HepG2 (cell line): ENCODE measurements at regions not wholly inside any gene's neighbourhood (a gene's known extent, or its start where the extent isn't known, plus 50 kb on each side); places are given as distances from the start of the nearest gene placed in this dataset.

Source experiments
- ATAC-seq: fragments of 200-7000 bp; cut with Tn5 transposase; 3 replicates; pipeline ENCODE4 v1.9.1; 2020; ENCODE audit warnings: mild to moderate bottlenecking, moderate library complexity
- BruUV-seq: library from RNA; stranded (reverse); fragments of 400-500 nt; replicated peaks from 2 replicates; lab custom pipeline; 2021; lab: Mats Ljungman, UMichigan
- CTCF ChIA-PET: fragments of 300-600 bp; formaldehyde crosslinking; extraction: SDS; loops from one replicate; lab custom pipeline; 2021; ENCODE audit warnings: low total read pairs, inconsistent platforms, low intra/inter-chr PET ratio; lab: Yijun Ruan, JAX
- POLR2A ChIA-PET: fragments of 350-600 bp; sonication (Branson Sonifier 250); formaldehyde crosslinking; loops from one replicate; lab custom pipeline; 2020; ENCODE audit warnings: antibody characterized with exemption, inconsistent platforms; lab: Yijun Ruan, JAX
- DNase-seq: peaks from one replicate; pipeline ENCODE4 v3.0.0-alpha.2; 2015; ENCODE audit warnings: low spot score
- FAIRE-seq: peaks from 3 replicates; lab custom pipeline; 2011; peaks lifted over from hg19 to GRCh38; lab: Jason Lieb, UNC
- H2AFZ ChIP-seq: one replicate; pipeline ENCODE4 v1.6.1; 2011; ENCODE audit warnings: low read length, inconsistent platforms
- H3K27ac ChIP-seq: fragments of 300-600 bp; 3 replicates; pipeline ENCODE4 v1.8.0; 2011; ENCODE audit warnings: mixed run types, mild to moderate bottlenecking, mixed read lengths, low read length, inconsistent platforms; ENCODE audit not compliant: insufficient read depth; ENCODE audit errors: extremely low read length
- H3K27me3 ChIP-seq, 2 experiments: fragments of 200-600 bp in 1 of 2; 2 replicates in 1 of 2; 3 replicates in 1 of 2; pipeline versions ENCODE4 v1.6.0 to v1.8.0; 2011; ENCODE audit warnings: low read length in 2 of 2, mild to moderate bottlenecking in 2 of 2, moderate library complexity in 2 of 2, inconsistent platforms in 1 of 2; ENCODE audit not compliant: insufficient read depth in 2 of 2, control insufficient read depth in 1 of 2
- H3K36me3 ChIP-seq, 2 experiments: fragments of 200-600 bp in 1 of 2; replicated peaks in 1 of 2; 2 replicates in 1 of 2; 3 replicates in 1 of 2; pipeline versions ENCODE4 v1.5.1 to v1.8.0; 2011; ENCODE audit warnings: low read length in 2 of 2, inconsistent platforms in 1 of 2; ENCODE audit not compliant: insufficient read depth in 2 of 2, control insufficient read depth in 1 of 2
- H3K4me1 ChIP-seq: 2 replicates; pipeline ENCODE4 v1.5.1; 2012; ENCODE audit warnings: low read length, inconsistent platforms; ENCODE audit not compliant: insufficient read depth
- H3K4me2 ChIP-seq: 2 replicates; pipeline ENCODE4 v1.6.0; 2011; ENCODE audit warnings: low read depth, low read length, inconsistent platforms
- H3K4me3 ChIP-seq, 3 experiments: fragments of 200-600 bp in 1 of 3; sonication (generic), shearing (Covaris generic) in 1 of 3; replicated peaks in 1 of 3; 2 replicates each; pipeline ENCODE4 v1.5.1; 2011 to 2016; ENCODE audit warnings: low read length in 3 of 3, inconsistent platforms in 2 of 3, low read depth in 2 of 3, mild to moderate bottlenecking in 2 of 3, control low read depth in 1 of 3, mixed read lengths in 1 of 3; ENCODE audit not compliant: insufficient read depth in 1 of 3
- H3K79me2 ChIP-seq: one replicate; pipeline ENCODE4 v1.6.1; 2011; ENCODE audit warnings: low read length, inconsistent platforms; ENCODE audit not compliant: insufficient read depth
- H3K9ac ChIP-seq: 2 replicates; pipeline ENCODE4 v1.6.0; 2011; ENCODE audit warnings: mild to moderate bottlenecking, low read depth, low read length, inconsistent platforms; ENCODE audit not compliant: insufficient read depth
- H3K9me3 ChIP-seq: 2 replicates; pipeline ENCODE4 v1.5.1; 2012; ENCODE audit warnings: mild to moderate bottlenecking, low read length
- H4K20me1 ChIP-seq: 2 replicates; pipeline ENCODE4 v1.6.0; 2011; ENCODE audit warnings: inconsistent platforms, mild to moderate bottlenecking, low read length, moderate library complexity; ENCODE audit not compliant: insufficient read depth
- HNF4A ChIP-seq: sonication (generic); formaldehyde crosslinking; IDR thresholded peaks from 2 replicates; pipeline ENCODE4 v1.4.0; 2020; ENCODE audit warnings: missing genetic modification reagents
- MIER2 ChIP-seq: IDR thresholded peaks from 2 replicates; pipeline ENCODE4 v1.6.1; 2016; ENCODE audit warnings: missing biosample characterization, missing genetic modification reagents
- PAF1 ChIP-seq: IDR thresholded peaks from 2 replicates; pipeline ENCODE4 v1.6.1; 2016; ENCODE audit warnings: missing genetic modification reagents, missing compliant biosample characterization
- PRPF4 ChIP-seq: fragments of 200-400 bp; formaldehyde crosslinking; IDR thresholded peaks from 2 replicates; pipeline ENCODE4 v1.6.1; 2016; ENCODE audit warnings: low read length, low read depth; ENCODE audit not compliant: poor library complexity, severe bottlenecking
- SOX6 ChIP-seq, 2 experiments: fragments of 450-650 bp in 1 of 2; sonication (generic) in 1 of 2; formaldehyde crosslinking in 1 of 2; IDR thresholded peaks; 2 replicates each; pipeline versions ENCODE4 v1.4.0 to v1.6.1; 2017 to 2020; ENCODE audit warnings: antibody characterized with exemption in 1 of 2, mild to moderate bottlenecking in 1 of 2, missing genetic modification reagents in 1 of 2
- ZBTB21 ChIP-seq: sonication (generic); formaldehyde crosslinking; IDR thresholded peaks from 2 replicates; pipeline ENCODE4 v1.4.0; 2020; ENCODE audit warnings: missing genetic modification reagents
- WGBS: methylation state at CpG from one replicate; pipeline ENCODE4 v1.1.6; 2017; ENCODE audit warnings: low lambda C conversion rate; 5-methylcytosine and 5-hydroxymethylcytosine counted together
- in situ Hi-C: cut with HindIII; loops from 2 replicates; pipeline ENCODE4 v1.10.0; 2017; ENCODE audit warnings: low pct_unique_long_range_greater_than_20kb; ENCODE audit not compliant: extremely low pct_ligation_motif_present
- intact Hi-C: fragments of 100-400 bp; cut with micrococcal nuclease; formaldehyde crosslinking; loops from one replicate; pipeline ENCODE4 v1.10.0; 2022; ENCODE audit not compliant: unreplicated experiment
- TF ChIP-seq, protein P1 (sequence below): sonication (generic); formaldehyde crosslinking; IDR thresholded peaks from 2 replicates; pipeline ENCODE4 v1.4.0; 2020; ENCODE audit warnings: missing genetic modification reagents
- TF ChIP-seq, protein P2 (sequence below): sonication (generic); formaldehyde crosslinking; IDR thresholded peaks from 2 replicates; pipeline ENCODE4 v1.4.0; 2020; ENCODE audit warnings: mild to moderate bottlenecking, missing genetic modification reagents
- TF ChIP-seq, protein P3 (sequence below), 2 experiments: IDR thresholded peaks; 2 replicates each; pipeline ENCODE4 v1.6.1; 2011 to 2012; ENCODE audit warnings: low read length in 2 of 2, borderline replicate concordance in 1 of 2, low read depth in 1 of 2, mild to moderate bottlenecking in 1 of 2, moderate library complexity in 1 of 2
- TF ChIP-seq, protein P4 (sequence below): sonication (generic); formaldehyde crosslinking; IDR thresholded peaks from 2 replicates; pipeline ENCODE4 v1.8.1; 2023; ENCODE audit warnings: mild to moderate bottlenecking, missing genetic modification reagents
- TF ChIP-seq, protein P5 (sequence below): sonication (generic); formaldehyde crosslinking; IDR thresholded peaks from 2 replicates; pipeline ENCODE4 v1.4.0; 2020; ENCODE audit warnings: mild to moderate bottlenecking, missing genetic modification reagents

- BruUV-seq: no TSS peak
- DNase-seq: no peak
- WGBS: 0% methylated on average over 1 of the region's 1 CpG
- intact Hi-C loops (no loop called here), in situ Hi-C loops (no loop called here)
- Histone ChIP-seq H3K79me2 (no peaks in the 10 kb centered on the region), H3K4me1 (no peaks in the 10 kb centered on the region), H3K4me2 (no peak overlapping the region), H3K36me3 (no peaks in the 10 kb centered on the region), H3K4me3 (no peak overlapping the region), H3K27me3 (peaks cover 0 to 5% of the 10 kb centered on the region in 2 experiments; a peak in 2 of 5 replicates), H3K9ac (no peak overlapping the region), H3K27ac (no peak overlapping the region), H3K9me3 (no peaks in the 10 kb centered on the region), H2AFZ (no peak overlapping the region), H4K20me1 (no peaks in the 10 kb centered on the region; the same call in 1 of the 2 replicates)
- ChIA-PET POLR2A (no interaction called here), CTCF (no interaction called here)
- no peak for TF ChIP-seq HNF4A
- TF ChIP-seq PRPF4: no peak
- no peak for TF ChIP-seq ZBTB21 (CRISPR knock-in tag)
- no peak for TF ChIP-seq SOX6 (IDR thresholded peaks at IDR 0.05)
- TF ChIP-seq SOX6 (CRISPR knock-in tag; IDR thresholded peaks at IDR 0.05): no peak
- TF ChIP-seq, protein P1, sequence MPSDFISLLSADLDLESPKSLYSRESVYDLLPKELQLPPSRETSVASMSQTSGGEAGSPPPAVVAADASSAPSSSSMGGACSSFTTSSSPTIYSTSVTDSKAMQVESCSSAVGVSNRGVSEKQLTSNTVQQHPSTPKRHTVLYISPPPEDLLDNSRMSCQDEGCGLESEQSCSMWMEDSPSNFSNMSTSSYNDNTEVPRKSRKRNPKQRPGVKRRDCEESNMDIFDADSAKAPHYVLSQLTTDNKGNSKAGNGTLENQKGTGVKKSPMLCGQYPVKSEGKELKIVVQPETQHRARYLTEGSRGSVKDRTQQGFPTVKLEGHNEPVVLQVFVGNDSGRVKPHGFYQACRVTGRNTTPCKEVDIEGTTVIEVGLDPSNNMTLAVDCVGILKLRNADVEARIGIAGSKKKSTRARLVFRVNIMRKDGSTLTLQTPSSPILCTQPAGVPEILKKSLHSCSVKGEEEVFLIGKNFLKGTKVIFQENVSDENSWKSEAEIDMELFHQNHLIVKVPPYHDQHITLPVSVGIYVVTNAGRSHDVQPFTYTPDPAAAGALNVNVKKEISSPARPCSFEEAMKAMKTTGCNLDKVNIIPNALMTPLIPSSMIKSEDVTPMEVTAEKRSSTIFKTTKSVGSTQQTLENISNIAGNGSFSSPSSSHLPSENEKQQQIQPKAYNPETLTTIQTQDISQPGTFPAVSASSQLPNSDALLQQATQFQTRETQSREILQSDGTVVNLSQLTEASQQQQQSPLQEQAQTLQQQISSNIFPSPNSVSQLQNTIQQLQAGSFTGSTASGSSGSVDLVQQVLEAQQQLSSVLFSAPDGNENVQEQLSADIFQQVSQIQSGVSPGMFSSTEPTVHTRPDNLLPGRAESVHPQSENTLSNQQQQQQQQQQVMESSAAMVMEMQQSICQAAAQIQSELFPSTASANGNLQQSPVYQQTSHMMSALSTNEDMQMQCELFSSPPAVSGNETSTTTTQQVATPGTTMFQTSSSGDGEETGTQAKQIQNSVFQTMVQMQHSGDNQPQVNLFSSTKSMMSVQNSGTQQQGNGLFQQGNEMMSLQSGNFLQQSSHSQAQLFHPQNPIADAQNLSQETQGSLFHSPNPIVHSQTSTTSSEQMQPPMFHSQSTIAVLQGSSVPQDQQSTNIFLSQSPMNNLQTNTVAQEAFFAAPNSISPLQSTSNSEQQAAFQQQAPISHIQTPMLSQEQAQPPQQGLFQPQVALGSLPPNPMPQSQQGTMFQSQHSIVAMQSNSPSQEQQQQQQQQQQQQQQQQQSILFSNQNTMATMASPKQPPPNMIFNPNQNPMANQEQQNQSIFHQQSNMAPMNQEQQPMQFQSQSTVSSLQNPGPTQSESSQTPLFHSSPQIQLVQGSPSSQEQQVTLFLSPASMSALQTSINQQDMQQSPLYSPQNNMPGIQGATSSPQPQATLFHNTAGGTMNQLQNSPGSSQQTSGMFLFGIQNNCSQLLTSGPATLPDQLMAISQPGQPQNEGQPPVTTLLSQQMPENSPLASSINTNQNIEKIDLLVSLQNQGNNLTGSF: no peak
- TF ChIP-seq, protein P2, sequence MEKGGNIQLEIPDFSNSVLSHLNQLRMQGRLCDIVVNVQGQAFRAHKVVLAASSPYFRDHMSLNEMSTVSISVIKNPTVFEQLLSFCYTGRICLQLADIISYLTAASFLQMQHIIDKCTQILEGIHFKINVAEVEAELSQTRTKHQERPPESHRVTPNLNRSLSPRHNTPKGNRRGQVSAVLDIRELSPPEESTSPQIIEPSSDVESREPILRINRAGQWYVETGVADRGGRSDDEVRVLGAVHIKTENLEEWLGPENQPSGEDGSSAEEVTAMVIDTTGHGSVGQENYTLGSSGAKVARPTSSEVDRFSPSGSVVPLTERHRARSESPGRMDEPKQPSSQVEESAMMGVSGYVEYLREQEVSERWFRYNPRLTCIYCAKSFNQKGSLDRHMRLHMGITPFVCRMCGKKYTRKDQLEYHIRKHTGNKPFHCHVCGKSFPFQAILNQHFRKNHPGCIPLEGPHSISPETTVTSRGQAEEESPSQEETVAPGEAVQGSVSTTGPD (CRISPR knock-in tag): no peak
- no peak for TF ChIP-seq PAF1 (CRISPR knock-in tag)
- TF ChIP-seq, protein P3, sequence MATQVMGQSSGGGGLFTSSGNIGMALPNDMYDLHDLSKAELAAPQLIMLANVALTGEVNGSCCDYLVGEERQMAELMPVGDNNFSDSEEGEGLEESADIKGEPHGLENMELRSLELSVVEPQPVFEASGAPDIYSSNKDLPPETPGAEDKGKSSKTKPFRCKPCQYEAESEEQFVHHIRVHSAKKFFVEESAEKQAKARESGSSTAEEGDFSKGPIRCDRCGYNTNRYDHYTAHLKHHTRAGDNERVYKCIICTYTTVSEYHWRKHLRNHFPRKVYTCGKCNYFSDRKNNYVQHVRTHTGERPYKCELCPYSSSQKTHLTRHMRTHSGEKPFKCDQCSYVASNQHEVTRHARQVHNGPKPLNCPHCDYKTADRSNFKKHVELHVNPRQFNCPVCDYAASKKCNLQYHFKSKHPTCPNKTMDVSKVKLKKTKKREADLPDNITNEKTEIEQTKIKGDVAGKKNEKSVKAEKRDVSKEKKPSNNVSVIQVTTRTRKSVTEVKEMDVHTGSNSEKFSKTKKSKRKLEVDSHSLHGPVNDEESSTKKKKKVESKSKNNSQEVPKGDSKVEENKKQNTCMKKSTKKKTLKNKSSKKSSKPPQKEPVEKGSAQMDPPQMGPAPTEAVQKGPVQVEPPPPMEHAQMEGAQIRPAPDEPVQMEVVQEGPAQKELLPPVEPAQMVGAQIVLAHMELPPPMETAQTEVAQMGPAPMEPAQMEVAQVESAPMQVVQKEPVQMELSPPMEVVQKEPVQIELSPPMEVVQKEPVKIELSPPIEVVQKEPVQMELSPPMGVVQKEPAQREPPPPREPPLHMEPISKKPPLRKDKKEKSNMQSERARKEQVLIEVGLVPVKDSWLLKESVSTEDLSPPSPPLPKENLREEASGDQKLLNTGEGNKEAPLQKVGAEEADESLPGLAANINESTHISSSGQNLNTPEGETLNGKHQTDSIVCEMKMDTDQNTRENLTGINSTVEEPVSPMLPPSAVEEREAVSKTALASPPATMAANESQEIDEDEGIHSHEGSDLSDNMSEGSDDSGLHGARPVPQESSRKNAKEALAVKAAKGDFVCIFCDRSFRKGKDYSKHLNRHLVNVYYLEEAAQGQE (IDR thresholded peaks at IDR 0.05; ENCODE audit: borderline replicate concordance in 1 of 2, low read depth in 1 of 2, low read length in 2 of 2): peak; percentile 24 to 90
- TF ChIP-seq, protein P4, sequence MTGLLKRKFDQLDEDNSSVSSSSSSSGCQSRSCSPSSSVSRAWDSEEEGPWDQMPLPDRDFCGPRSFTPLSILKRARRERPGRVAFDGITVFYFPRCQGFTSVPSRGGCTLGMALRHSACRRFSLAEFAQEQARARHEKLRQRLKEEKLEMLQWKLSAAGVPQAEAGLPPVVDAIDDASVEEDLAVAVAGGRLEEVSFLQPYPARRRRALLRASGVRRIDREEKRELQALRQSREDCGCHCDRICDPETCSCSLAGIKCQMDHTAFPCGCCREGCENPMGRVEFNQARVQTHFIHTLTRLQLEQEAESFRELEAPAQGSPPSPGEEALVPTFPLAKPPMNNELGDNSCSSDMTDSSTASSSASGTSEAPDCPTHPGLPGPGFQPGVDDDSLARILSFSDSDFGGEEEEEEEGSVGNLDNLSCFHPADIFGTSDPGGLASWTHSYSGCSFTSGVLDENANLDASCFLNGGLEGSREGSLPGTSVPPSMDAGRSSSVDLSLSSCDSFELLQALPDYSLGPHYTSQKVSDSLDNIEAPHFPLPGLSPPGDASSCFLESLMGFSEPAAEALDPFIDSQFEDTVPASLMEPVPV (CRISPR knock-in tag): no peak
- TF ChIP-seq, protein P5, sequence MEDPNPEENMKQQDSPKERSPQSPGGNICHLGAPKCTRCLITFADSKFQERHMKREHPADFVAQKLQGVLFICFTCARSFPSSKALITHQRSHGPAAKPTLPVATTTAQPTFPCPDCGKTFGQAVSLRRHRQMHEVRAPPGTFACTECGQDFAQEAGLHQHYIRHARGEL (CRISPR knock-in tag): no peak
- TF ChIP-seq MIER2 (CRISPR knock-in tag): peak; percentile 86
- no peak for FAIRE-seq
- ATAC-seq: no peak
Observed at GRCh38 chr6:156109713-156110112, 654.1 kb upstream of the NOX3 start.
